H1 (cell line): ENCODE measurements at regions not wholly inside any gene's neighbourhood (a gene's known extent, or its start where the extent isn't known, plus 50 kb on each side); places are given as distances from the start of the nearest gene placed in this dataset.

Experiments used
- CTCF ChIA-PET: fragments of 300-600 bp; sonication (Branson Sonifier 250); formaldehyde crosslinking; loops from one replicate; lab custom pipeline; 2021; ENCODE audit not compliant: partially characterized antibody; lab: Charles Lee
- POLR2A ChIA-PET: fragments of 300-600 bp; sonication (Branson Sonifier 250); formaldehyde crosslinking; loops from one replicate; lab custom pipeline; 2021; ENCODE audit warnings: inconsistent platforms; ENCODE audit not compliant: partially characterized antibody; lab: Charles Lee
- DNase-seq, 2 experiments: peaks; one replicate each; pipeline versions ENCODE4 v3.0.0 to v3.0.0-alpha.2; 2010 to 2022; ENCODE audit warnings: low spot score in 2 of 2, low read depth in 1 of 2, mixed read lengths in 1 of 2
- FAIRE-seq: peaks from 2 replicates; lab custom pipeline; 2011; peaks lifted over from hg19 to GRCh38; lab: Jason Lieb, UNC
- H2AFZ ChIP-seq: 2 replicates; pipeline ENCODE4 v1.8.1; 2012; ENCODE audit warnings: low read length, inconsistent platforms
- H2AK5ac ChIP-seq: 2 replicates; pipeline ENCODE4 v1.6.1; 2013; ENCODE audit warnings: low read depth, low read length
- H2BK120ac ChIP-seq: replicated peaks from 2 replicates; pipeline ENCODE3; 2013; ENCODE audit warnings: low read depth, low read length, inconsistent platforms
- H2BK12ac ChIP-seq: 2 replicates; pipeline ENCODE4 v1.6.1; 2013; ENCODE audit warnings: low read depth, low read length
- H2BK15ac ChIP-seq: 2 replicates; pipeline ENCODE4 v1.6.1; 2013; ENCODE audit warnings: low read length
- H2BK20ac ChIP-seq: 2 replicates; pipeline ENCODE4 v1.6.1; 2013; ENCODE audit warnings: low read length
- H2BK5ac ChIP-seq: 2 replicates; pipeline ENCODE4 v1.6.1; 2013; ENCODE audit warnings: low read depth, low read length
- H3K14ac ChIP-seq: 2 replicates; pipeline ENCODE4 v1.6.1; 2013; ENCODE audit warnings: inconsistent platforms; ENCODE audit not compliant: insufficient read length
- H3K18ac ChIP-seq: 2 replicates; pipeline ENCODE4 v1.6.1; 2013; ENCODE audit warnings: low read length; ENCODE audit errors: extremely low read depth
- H3K23ac ChIP-seq: 2 replicates; pipeline ENCODE4 v1.6.1; 2013; ENCODE audit warnings: inconsistent platforms; ENCODE audit not compliant: insufficient read length
- H3K23me2 ChIP-seq: 2 replicates; pipeline ENCODE4 v1.6.1; 2013; ENCODE audit warnings: low read depth, low read length
- H3K27ac ChIP-seq: 2 replicates; pipeline ENCODE4 v1.6.1; 2011; ENCODE audit warnings: low read depth, low read length, inconsistent platforms
- H3K27me3 ChIP-seq, 4 experiments: replicated peaks in 1 of 4; 1 replicate in 1 of 4; 2 replicates in 3 of 4; pipeline versions ENCODE4 v1.6.1 to v1.8.1; 2011 to 2013; ENCODE audit warnings: low read length in 3 of 4, mild to moderate bottlenecking in 3 of 4, inconsistent platforms in 2 of 4, mixed read lengths in 2 of 4, moderate library complexity in 1 of 4; ENCODE audit not compliant: control insufficient read depth in 3 of 4, insufficient read depth in 3 of 4; ENCODE audit errors: extremely low read depth in 1 of 4
- H3K36me3 ChIP-seq, 4 experiments: 2 replicates each; pipeline versions ENCODE4 v1.6.1 to v1.8.1; 2011 to 2013; ENCODE audit warnings: mild to moderate bottlenecking in 4 of 4, low read length in 3 of 4, moderate library complexity in 2 of 4, control low read depth in 1 of 4, inconsistent platforms in 1 of 4; ENCODE audit not compliant: insufficient read depth in 4 of 4, control insufficient read depth in 2 of 4
- H3K4ac ChIP-seq: replicated peaks from 2 replicates; pipeline ENCODE3; 2013; ENCODE audit warnings: low read length, low read depth, mixed read lengths, inconsistent platforms; ENCODE audit not compliant: insufficient read length
- H3K4me1 ChIP-seq, 4 experiments: replicated peaks in 1 of 4; 1 replicate in 1 of 4; 2 replicates in 3 of 4; pipeline versions ENCODE4 v1.6.1 to v1.8.1; 2011 to 2013; ENCODE audit warnings: low read length in 3 of 4, inconsistent platforms in 2 of 4, mixed read lengths in 1 of 4; ENCODE audit not compliant: insufficient read depth in 4 of 4, control insufficient read depth in 3 of 4
- H3K4me2 ChIP-seq, 2 experiments: 2 replicates each; pipeline versions ENCODE4 v1.6.1 to v1.8.1; 2011 to 2013; ENCODE audit warnings: low read depth in 2 of 2, low read length in 2 of 2, control low read depth in 1 of 2, inconsistent platforms in 1 of 2, mild to moderate bottlenecking in 1 of 2; ENCODE audit not compliant: insufficient read depth in 1 of 2
- H3K4me3 ChIP-seq, 4 experiments: fragments of 200-600, 300-600 bp in 1 of 4; sonication (generic), shearing (Covaris generic), sonication (Bioruptor Twin) in 1 of 4; 2 replicates each; pipeline versions ENCODE4 v1.5.1 to v1.8.1; 2011 to 2016; ENCODE audit warnings: low read length in 4 of 4, low read depth in 3 of 4, control low read depth in 2 of 4, inconsistent platforms in 2 of 4, mild to moderate bottlenecking in 2 of 4, mixed read lengths in 1 of 4, moderate library complexity in 1 of 4; ENCODE audit not compliant: insufficient read depth in 2 of 4; ENCODE audit errors: extremely low read depth in 1 of 4
- H3K56ac ChIP-seq: replicated peaks from 2 replicates; pipeline ENCODE3; 2013; ENCODE audit warnings: low read depth, mild to moderate bottlenecking, mixed read lengths, low read length, inconsistent platforms; ENCODE audit not compliant: insufficient read length
- H3K79me1 ChIP-seq: 2 replicates; pipeline ENCODE4 v1.6.1; 2013; ENCODE audit warnings: low read depth, low read length, control low read depth
- H3K79me2 ChIP-seq, 2 experiments: 2 replicates each; pipeline versions ENCODE4 v1.6.1 to v1.8.1; 2012 to 2013; ENCODE audit warnings: low read length in 2 of 2, mild to moderate bottlenecking in 2 of 2, inconsistent platforms in 1 of 2; ENCODE audit not compliant: insufficient read depth in 2 of 2, control insufficient read depth in 1 of 2
- H3K9ac ChIP-seq, 4 experiments: replicated peaks in 1 of 4; 1 replicate in 1 of 4; 2 replicates in 3 of 4; pipeline versions ENCODE4 v1.6.1 to v1.8.1; 2011 to 2013; ENCODE audit warnings: low read depth in 3 of 4, low read length in 3 of 4, control low read depth in 2 of 4, mild to moderate bottlenecking in 2 of 4, moderate library complexity in 2 of 4, inconsistent platforms in 1 of 4; ENCODE audit errors: extremely low read depth in 1 of 4
- H3K9me3 ChIP-seq, 2 experiments: 2 replicates each; pipeline versions ENCODE4 v1.6.1 to v1.8.1; 2012 to 2013; ENCODE audit warnings: mild to moderate bottlenecking in 2 of 2, moderate library complexity in 2 of 2, control low read depth in 1 of 2, inconsistent platforms in 1 of 2, low read depth in 1 of 2, low read length in 1 of 2, mixed read lengths in 1 of 2; ENCODE audit not compliant: insufficient read depth in 2 of 2
- H4K20me1 ChIP-seq, 2 experiments: replicated peaks in 1 of 2; 2 replicates each; pipeline versions ENCODE3 to v1.8.1; 2011 to 2013; ENCODE audit warnings: inconsistent platforms in 2 of 2, low read length in 2 of 2, mild to moderate bottlenecking in 1 of 2; ENCODE audit not compliant: insufficient read depth in 2 of 2, control insufficient read depth in 1 of 2
- H4K5ac ChIP-seq: 2 replicates; pipeline ENCODE4 v1.6.1; 2013; ENCODE audit warnings: low read length, low read depth, mixed read lengths, inconsistent platforms; ENCODE audit not compliant: insufficient read length
- H4K8ac ChIP-seq: 2 replicates; pipeline ENCODE4 v1.8.0; 2013; ENCODE audit warnings: mild to moderate bottlenecking, moderate library complexity, low read length, inconsistent platforms; ENCODE audit not compliant: insufficient read depth; ENCODE audit errors: extremely low read depth
- H4K91ac ChIP-seq: replicated peaks from 2 replicates; pipeline ENCODE3; 2013; ENCODE audit warnings: low read length, mixed read lengths, inconsistent platforms; ENCODE audit not compliant: insufficient read length
- BRCA1 ChIP-seq: IDR thresholded peaks from 2 replicates; pipeline ENCODE4 v1.6.1; 2012; ENCODE audit warnings: low read depth, low read length, improper control_type of control experiment
- CBX8 ChIP-seq: fragments of 300-800, 300-1000 bp; sonication (generic); IDR thresholded peaks from 2 replicates; pipeline ENCODE4 v1.7.1; 2016; ENCODE audit warnings: low read depth, low read length, borderline replicate concordance
- RBBP5 ChIP-seq: IDR thresholded peaks from 2 replicates; pipeline ENCODE4 v1.7.1; 2012; ENCODE audit warnings: low read depth, mild to moderate bottlenecking, inconsistent platforms, low read length, moderate library complexity, borderline replicate concordance
- TF ChIP-seq, protein P1 (sequence below): IDR thresholded peaks from 2 replicates; pipeline ENCODE4 v1.6.1; 2011; ENCODE audit warnings: low read length, improper control_type of control experiment

- TF ChIP-seq, protein P1, sequence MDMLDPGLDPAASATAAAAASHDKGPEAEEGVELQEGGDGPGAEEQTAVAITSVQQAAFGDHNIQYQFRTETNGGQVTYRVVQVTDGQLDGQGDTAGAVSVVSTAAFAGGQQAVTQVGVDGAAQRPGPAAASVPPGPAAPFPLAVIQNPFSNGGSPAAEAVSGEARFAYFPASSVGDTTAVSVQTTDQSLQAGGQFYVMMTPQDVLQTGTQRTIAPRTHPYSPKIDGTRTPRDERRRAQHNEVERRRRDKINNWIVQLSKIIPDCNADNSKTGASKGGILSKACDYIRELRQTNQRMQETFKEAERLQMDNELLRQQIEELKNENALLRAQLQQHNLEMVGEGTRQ: no peak
- TF ChIP-seq RBBP5 (no peak), BRCA1 (no peak), CBX8 (no peak)
- no peaks in the 10 kb centered on the region for H3K23me2 ChIP-seq
- DNase-seq: no peak
- peaks cover 0 to 2% of the 10 kb centered on the region in 2 experiments; a peak in 1 of 4 replicates for H3K79me2 ChIP-seq
- H4K8ac ChIP-seq: no peak overlapping the region
- H2BK20ac ChIP-seq: no peak overlapping the region
- H3K79me1 ChIP-seq: no peaks in the 10 kb centered on the region
- H2BK15ac ChIP-seq: no peak overlapping the region
- no peak overlapping the region for H3K4ac ChIP-seq
- CTCF ChIA-PET: interaction anchor here (1.2 to 2.2 kb wide), 2 partner anchors 15 to 22 kb away, joined by 7 to 8 read pairs; no protein-coding TSS in a partner anchor
- H2AFZ ChIP-seq: no peak overlapping the region
- H3K14ac ChIP-seq: no peak overlapping the region
- no peak overlapping the region for H3K18ac ChIP-seq
- H3K36me3 ChIP-seq: no peaks in the 10 kb centered on the region
- H3K56ac ChIP-seq: no peak overlapping the region
- H3K27me3 ChIP-seq: no peaks in the 10 kb centered on the region
- peaks cover 5% of the 10 kb centered on the region in 2 experiments for H4K20me1 ChIP-seq
- no peak overlapping the region for H3K4me2 ChIP-seq
- H2BK120ac ChIP-seq: no peak overlapping the region
- POLR2A ChIA-PET: no interaction called here
- H4K91ac ChIP-seq: no peak overlapping the region
- H3K9ac ChIP-seq: no peak overlapping the region
- FAIRE-seq: no peak
- H2BK5ac ChIP-seq: no peak overlapping the region
- no peaks in the 10 kb centered on the region for H3K9me3 ChIP-seq
- no peak overlapping the region for H3K27ac ChIP-seq
- no peak overlapping the region for H2AK5ac ChIP-seq
- H3K4me3 ChIP-seq: no peak overlapping the region
- no peak overlapping the region for H2BK12ac ChIP-seq
- peaks cover 0 to 12% (median 6%) of the 10 kb centered on the region in 4 experiments; a peak in 6 of 7 replicates for H3K4me1 ChIP-seq
- no peak overlapping the region for H3K23ac ChIP-seq
- no peak overlapping the region for H4K5ac ChIP-seq
Measured at GRCh38 chr12:67040861-67041137, 228.4 kb upstream of the CAND1 start.
